GM20431 (cell line): ENCODE measurements at regions not wholly inside any gene's neighbourhood (a gene's known extent, or its start where the extent isn't known, plus 50 kb on each side); places are given as distances from the start of the nearest gene placed in this dataset.

Source experiments
- in situ Hi-C: fragments of 300-500 bp; cut with MseI, MboI; formaldehyde crosslinking; loops from one replicate; pipeline ENCODE4 v1.15.0; 2020; ENCODE audit warnings: low sequenced_read_pairs; ENCODE audit not compliant: unreplicated experiment

DNA sequence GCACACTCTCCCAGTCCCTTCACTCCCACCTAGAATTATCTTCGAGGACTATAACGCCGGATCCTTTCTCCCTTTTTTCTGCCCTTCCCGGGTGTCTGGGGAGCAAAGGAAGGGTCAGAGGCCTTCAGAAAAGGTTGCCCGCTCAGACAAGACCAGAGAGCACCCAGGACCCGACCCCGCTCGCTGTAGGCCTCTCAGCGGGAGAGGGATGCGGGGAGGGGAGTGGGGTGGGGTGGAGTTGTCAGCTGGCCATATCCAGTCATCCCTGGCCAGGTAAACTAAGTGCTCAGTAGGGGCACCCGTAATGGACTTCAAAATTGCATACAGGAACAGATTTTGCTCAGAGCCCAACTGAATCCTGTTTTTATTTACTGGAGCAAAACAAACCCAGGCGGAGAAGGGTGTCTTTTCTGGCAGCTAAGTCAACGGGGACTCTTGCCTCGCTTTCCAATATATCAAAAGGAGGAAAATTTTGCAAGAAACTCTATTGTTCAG is 65.0 kb downstream of the NOL4 start:
- in situ Hi-C loops = no loop called here

DNA sequence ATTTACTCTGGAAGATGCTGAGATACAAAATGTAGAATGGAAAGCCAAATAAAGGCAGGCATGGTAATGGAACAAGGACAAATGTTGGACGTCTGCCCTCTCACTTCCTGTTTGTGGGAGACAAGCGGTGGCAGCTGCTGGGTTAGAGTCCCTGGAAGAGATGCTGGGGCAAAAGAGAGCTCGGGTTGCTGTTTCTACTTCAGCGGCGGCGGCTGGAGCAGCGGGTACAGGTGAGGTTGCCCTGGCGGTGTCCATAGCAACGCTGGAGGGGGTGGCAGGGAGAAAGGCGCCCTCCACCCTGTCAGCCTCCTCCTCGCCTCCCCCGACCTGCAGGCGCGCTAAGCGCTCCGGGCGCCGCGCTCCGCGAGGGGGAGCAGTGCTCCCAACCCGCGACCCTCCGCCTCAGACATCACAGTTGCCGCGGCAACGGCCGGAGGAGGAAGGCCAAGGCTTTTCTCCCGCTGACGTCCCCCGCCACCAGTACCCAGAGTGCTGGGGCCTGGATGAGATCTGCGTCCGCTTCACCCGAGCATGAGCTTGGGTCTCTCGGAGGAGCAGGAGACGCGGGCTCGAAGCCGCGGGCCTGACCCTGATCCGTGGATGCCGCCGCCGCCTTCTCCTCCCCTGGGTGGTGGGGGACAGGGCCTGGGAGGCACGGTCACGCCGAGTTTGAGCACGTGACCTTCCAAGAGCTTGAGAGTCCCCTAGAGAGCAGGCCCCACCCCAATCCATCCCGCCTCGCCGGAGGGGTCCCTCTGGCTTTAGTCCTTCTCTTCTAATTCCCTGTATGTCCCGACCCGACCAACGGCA is 65.6 kb downstream of the NOL4 start:
- in situ Hi-C loops = no loop called here

DNA sequence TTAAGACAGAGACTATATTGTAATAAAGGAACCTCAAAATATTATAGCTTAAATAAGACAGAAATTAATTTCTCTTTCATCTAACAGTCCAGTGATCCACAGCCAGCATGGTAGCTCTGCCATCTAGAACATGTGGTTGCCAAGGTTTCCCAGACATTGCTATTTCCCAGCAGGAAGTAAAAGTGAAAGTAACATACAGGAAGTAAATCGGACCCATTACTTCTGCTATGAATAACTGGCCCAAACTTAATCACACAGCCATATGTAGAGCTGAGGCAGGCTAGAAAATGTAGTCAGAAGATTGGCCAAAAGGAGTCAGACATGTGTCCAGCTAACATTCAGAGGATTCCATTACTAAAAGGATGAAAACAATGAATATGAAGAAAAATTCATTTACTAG is 71.0 kb downstream of the NOL4 start:
- in situ Hi-C loops = no loop called here

DNA sequence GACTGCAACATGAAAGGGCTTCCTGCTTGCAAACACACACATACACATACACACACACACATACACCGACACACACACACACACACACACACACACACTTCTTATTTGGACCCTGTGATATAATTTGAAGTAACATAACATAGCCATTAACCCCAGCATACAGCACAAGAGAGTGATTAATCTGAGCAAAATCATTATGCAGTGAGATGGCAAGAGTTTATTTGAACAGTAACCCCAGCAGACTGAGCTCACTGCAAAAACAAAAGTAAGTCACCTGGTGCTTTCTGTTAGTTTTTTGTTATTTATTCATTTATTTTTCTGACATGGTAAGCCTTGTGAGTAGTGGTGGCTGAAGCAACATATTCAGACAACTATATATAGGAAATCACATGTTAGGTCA is 93.7 kb downstream of the NOL4 start:
- in situ Hi-C loops = loop anchor here (25.0 kb wide), 1 partner anchor 656 kb away; no protein-coding TSS in a partner anchor

DNA sequence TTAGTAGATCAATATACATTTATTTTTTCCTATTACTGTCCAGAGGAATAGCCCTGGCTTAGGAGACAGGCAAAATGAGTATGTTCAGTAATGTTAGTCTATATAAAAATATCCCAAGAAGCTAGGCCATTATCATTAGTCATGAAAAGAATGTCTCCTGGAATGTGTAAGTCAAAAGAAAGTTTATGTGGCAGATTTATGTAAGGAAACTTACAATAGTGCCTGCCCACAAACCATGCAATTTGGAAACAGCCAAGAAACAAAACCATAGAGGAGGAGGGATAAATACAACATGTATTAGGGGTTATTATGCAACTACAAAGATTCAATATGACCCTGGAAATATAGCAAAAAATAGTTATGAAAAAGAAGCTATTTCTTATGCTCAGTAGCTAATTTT is 96.3 kb downstream of the NOL4 start:
- in situ Hi-C loops = loop anchor here (25.0 kb wide), 1 partner anchor 659 kb away; no protein-coding TSS in a partner anchor

DNA sequence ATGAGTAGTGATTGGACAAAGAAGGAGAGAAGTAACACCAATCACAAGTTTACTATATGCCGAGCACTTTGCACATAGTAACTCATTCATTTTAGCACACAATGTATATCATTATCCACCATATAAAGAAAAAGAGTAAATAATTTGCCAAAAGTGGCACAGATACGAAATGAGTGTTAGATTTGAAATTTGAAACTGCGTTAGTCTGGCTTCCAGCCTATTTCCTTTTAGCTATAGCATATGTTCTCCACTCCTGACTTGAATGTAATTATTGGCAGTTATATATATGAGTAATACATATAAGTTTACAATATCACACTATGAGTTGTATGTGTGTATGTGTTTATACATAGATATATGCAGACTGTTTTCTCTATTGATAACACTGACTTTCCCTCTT is 98.6 kb downstream of the NOL4 start:
- in situ Hi-C loops = loop anchor here (25.0 kb wide), 1 partner anchor 661 kb away; no protein-coding TSS in a partner anchor

DNA sequence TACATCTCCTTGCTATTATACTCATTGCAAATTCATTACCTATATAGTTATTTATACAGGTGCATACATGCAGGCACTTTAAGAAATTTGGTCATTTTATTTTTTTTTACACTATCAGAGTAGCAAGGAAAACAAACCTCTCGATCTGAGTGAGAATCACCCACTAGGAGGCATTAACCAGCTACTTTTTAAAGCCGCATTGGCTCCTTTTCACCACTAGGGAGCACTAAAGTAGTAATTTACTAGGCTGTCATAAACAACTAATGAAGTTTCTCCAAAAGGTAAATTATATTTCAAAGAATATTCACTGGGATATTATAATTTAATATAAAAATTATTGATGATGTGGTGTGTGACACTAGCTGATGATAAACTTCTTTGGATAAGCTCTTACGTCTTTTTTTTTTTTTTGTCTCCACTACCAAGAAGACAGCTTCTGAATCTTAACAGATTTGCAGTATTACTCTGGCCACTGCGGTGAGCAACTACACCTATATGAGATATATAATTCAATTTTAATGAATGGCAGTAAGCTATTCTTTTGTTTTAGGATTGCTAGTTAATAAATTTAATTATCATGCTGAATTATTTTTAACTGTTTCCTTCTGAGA is 101.9 kb downstream of the NOL4 start:
- in situ Hi-C loops = no loop called here

DNA sequence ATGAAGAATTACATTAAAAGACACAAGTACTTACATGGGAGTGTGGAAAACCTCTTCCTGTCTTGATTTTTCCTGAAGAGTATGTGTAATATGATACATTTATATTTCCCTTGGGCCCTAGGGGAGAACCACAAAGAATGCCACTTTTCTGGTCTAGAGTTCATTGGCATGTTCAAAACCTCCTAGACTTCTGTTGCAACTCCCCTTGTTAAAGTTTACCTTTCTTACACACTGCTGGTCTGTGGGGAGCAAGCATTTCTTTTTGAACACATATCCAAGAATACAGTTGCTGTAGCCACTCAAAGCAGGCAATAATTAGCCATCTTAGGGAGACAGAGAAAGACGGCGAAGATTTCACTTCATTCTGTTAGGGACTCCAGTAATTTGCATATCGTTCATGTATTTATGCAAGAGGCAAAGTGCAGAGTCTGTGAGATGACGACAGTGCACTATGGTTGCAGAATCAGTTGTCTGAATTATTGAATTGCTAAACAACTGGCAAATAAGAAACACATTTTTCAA is 103.5 kb downstream of the NOL4 start:
- in situ Hi-C loops = no loop called here

DNA sequence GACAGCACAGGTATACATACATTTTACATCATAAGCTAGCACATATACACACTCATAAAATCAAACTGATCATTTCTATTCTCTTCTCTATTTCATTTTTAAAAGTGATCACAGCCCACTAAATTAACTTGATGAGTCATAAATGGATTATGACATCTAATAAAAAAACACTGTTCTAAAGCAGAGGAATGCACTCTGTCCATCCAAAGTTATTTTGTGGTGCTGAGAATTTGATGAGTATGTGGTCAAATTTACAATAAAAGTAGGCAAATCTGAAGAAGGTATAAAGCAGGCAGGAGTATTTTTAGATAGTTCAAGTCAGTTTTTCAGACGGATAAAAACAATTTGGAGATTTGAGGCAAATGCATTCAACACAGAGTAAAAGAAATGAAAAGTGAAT is 104.4 kb downstream of the NOL4 start:
- in situ Hi-C loops = no loop called here

DNA sequence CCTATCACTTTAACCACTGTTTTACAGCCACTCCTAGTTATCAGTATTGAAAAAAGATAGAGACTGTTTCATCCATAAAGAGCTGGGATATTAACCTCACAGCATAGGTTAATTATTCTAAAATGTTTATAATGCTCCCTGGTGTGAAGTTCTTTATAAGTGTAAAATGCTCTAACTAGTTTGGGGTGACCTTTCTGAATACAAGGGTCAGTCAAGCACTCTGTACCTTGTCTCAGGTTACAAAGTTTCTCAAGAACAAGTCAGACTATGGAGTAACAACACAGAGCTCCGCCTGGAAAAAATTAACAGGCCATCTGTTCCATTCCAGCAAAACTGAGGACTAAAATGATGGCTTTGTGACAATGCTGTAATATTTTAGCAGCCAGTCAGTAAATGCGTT is 107.4 kb downstream of the NOL4 start:
- in situ Hi-C loops = no loop called here

DNA sequence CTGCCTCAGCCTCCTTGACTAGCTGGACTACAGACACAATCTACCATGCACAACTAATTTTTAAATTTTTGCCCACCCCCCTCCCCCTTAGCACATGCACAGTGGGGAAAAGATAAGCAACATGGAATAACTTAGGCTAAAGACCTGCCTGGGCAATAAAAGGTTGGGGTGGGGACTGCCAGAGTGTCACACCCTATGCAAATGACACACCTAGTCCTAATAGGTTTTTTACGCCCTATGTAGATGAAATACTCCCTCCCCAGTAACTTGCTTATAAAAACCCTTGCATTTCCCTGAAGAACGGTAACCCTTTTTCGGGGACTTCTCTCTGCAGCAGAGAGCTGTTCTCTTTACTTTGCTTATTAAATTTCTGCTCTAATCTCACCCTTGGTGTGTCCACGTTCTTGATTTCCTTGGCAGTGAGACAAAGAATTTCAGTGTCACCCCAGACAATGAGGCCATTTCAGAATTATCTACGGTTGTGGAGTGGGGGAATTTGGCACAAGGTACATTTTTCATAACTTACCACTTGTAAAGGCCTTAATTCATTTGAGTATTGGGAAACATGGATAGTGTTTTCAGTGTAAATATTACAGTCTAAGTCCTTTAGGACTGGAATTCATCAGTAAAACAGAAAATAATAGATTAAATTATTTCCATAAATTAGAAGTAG is 109.2 kb downstream of the NOL4 start:
- in situ Hi-C loops = no loop called here

DNA sequence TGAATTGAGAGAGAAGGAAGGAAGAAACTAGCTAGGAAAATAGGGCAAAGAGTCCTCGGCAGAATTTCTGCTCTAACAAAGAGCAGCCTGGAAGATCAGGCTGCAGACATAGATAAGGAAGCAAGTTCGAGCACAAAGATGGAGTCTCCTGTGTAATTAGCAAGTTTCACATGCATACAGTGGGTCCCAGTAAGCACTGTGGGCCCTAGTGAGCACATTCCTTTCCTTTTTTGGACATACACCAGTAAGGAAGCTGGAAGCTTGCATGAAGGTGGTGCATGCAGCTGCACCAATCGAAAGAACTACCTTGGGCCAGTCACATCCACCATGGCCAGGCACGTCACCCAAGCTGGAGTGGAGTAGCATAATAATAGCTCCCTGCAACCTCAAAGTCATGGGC is 109.7 kb downstream of the NOL4 start:
- in situ Hi-C loops = no loop called here

DNA sequence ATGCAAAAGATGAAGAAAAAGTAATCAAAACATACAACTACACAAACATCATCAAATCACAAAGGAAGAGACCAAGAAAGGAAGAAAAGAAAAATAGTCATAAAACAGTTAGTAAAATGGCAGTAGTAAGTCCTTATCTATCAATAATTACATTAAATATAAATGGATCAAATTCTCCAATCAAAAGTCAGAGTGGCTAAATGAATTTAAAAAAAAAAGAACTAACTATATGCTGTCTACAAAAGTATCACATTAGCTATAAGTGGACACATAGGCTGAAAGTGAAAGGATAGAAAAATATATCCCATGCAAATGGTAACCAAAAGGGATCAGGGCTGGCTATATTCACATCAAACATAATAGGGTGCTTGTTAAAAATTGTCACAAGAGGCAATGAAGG is 116.5 kb downstream of the NOL4 start:
- in situ Hi-C loops = no loop called here

DNA sequence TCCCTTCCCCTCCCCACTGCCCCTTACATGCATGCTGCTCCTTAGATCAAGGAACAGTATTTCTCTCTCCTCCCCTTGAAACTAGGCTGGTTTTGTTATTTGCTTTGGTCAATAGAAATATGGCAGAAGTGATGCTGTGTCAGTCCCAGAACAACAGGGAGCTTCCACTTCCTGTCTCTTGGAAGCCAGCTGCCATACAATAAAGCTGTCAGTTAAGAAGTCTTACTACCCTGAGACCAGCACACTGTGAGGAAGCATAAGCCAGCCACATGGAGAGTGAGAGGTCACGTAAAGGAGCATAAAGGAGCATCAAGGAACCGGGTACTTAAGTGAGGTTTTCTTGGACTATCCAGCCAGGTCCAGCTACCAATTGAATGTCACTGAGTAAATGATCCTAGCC is 126.6 kb downstream of the NOL4 start:
- in situ Hi-C loops = loop anchor here (25.0 kb wide), 1 partner anchor 261 kb away; no protein-coding TSS in a partner anchor

DNA sequence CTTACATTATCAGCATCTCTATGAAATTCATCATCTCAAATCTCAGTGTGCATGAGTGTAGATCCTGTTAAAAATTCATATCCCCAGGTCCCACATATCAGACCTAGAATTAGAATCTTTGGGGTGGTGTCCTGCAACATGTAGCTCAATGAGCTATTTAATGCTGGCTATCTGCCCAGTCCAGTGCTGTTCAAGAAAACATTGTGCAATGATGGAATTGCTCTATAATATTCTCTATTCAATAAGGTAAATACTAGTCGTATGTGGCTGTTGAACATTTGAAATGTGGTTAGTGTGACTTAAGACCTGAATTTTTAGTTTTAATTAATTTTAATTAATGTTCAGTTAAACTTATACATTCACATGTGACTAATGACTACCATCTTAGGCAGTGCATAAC is 127.4 kb downstream of the NOL4 start:
- in situ Hi-C loops = loop anchor here (25.0 kb wide), 1 partner anchor 260 kb away; no protein-coding TSS in a partner anchor

DNA sequence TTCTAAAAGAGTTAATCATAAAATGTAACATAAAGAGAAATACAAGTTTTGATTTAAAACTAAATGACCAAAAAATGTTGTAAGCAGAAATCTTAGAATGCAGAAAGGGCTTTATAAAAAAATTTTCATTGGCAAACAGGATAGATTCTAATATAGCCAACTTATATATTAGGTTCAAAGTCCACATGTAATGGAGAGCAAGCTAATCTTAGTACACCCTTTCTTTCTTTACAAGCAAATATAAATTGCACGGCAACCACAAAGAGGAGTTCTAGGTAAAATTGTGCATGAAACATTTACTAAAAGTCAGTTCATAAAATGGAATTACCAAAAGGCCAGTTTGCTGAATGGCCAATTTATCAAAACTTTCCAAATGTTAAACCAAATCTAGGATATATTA is 130.6 kb downstream of the NOL4 start:
- in situ Hi-C loops = loop anchor here (25.0 kb wide), 1 partner anchor 257 kb away; no protein-coding TSS in a partner anchor

DNA sequence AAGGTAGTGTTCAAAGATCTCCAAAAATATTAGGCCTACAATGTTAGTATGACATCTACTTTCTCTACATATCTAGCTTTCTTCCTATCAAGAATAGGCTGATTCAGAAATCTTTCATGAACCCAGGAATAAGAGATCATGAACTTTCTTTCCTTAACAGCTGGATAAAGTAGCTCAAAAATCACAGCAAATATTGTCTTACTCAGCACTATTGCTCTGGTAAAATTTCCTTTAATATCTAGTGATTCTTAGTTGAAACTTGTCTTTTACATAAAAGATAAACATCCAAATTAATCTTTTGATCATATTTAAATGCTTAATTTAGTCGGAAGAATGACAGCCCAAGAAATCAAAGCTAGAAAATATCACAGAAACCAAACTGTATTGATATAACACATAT is 131.9 kb downstream of the NOL4 start:
- in situ Hi-C loops = loop anchor here (25.0 kb wide), 1 partner anchor 255 kb away; no protein-coding TSS in a partner anchor

DNA sequence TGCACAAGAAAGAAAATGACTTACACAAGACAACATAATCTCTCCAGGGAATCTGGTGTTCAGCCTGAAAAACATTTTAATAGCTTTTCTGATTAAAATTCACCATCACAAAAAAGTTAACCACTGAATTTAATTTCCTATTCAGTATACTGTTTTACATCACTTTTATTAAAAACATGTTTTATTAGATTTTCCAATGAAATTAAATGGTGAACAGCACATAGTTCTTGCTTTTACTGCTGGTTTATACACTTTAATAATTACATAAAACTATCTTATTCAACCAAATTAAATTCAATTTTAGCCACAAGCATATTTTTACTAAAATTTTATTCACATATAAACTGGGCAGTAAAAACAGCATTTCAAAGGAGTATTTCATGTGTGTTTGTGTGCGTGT is 138.3 kb downstream of the NOL4 start:
- in situ Hi-C loops = loop anchor here (25.0 kb wide), 1 partner anchor 249 kb away; no protein-coding TSS in a partner anchor

DNA sequence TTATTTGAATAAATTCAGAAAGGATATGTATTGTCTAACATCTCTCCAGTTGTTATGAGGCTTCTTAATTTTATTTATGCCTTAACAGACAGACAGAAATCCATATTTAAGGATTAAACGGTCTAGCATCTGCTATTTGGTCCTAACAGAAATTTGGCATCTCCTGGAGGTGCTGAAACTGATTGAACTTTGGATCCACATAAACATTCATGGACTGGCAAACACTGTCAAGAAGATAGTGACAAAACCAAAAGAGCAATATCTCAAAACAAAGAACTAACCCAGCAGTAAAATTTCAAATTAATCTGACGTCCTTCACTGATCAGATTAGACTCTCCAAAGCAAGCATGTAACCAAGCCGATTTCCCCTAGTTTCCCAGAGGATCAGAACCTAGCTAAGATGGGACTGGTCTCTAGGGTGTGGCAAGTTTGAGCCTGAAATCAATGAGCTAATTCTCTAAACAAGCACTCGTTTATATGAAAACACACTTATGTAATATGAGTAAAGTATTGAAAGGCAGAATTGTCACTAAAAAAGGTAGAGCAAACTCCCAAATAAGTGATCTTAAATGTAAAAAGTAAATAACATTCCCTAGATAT is 139.5 kb downstream of the NOL4 start:
- in situ Hi-C loops = loop anchor here (25.0 kb wide), 1 partner anchor 248 kb away; no protein-coding TSS in a partner anchor

DNA sequence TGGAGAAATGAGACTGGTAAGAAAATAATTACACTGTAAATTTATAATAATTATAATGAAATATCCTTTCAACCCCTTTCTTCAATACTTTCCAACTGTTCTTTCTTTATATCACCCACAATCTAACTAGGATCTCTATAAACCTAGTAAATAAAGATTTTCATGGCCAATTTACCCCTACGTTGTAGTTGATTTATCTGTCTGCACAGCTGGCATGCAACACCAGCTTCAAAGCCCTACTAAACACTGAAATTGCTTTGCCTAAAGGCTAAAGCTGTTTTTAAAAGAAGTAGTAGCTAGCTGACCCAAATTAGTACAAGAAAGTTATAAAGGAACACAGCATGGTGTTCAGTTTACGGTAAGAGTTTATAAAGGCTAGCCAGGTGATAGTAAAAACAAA is 140.1 kb downstream of the NOL4 start:
- in situ Hi-C loops = loop anchor here (25.0 kb wide), 1 partner anchor 247 kb away; no protein-coding TSS in a partner anchor
